GM12892 (cell line): ENCODE measurements at regions not wholly inside any gene's neighbourhood (a gene's known extent, or its start where the extent isn't known, plus 50 kb on each side); places are given as distances from the start of the nearest gene placed in this dataset.

Experiments used
- POLR2A ChIP-seq: IDR thresholded peaks from 2 replicates; pipeline ENCODE4 v1.6.1; 2011; ENCODE audit warnings: low read depth, low read length, control low read depth
- TAF1 ChIP-seq: IDR thresholded peaks from 2 replicates; pipeline ENCODE4 v1.6.1; 2011; ENCODE audit warnings: low read depth, mild to moderate bottlenecking, control low read depth, low read length, borderline replicate concordance

DNA sequence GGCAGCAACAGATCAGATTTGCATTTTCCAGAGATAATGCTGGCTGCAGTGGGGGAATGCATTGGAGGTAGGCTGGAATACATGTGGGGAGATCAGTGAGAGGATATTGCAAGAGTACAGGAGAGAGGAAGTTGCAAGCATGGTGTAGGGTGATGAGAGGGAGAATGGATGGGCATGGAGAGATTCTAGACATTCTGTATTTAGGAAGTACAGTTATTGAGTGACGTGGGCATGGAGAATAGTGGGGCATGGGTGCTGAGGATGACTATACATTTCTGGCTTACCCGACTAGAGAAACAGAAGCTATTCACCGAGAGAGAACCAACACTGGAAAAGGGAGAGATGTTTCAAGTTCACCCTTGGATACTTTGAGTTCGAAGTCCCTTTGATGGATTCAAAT, 116.9 kb upstream of the SVIL start:
- TF ChIP-seq POLR2A (no peak), TAF1 (no peak)
